ENCODE measurements at regions not wholly inside any gene's neighbourhood (a gene's known extent, or its start where the extent isn't known, plus 50 kb on each side); places are given as distances from the start of the nearest gene placed in this dataset.

DNA sequence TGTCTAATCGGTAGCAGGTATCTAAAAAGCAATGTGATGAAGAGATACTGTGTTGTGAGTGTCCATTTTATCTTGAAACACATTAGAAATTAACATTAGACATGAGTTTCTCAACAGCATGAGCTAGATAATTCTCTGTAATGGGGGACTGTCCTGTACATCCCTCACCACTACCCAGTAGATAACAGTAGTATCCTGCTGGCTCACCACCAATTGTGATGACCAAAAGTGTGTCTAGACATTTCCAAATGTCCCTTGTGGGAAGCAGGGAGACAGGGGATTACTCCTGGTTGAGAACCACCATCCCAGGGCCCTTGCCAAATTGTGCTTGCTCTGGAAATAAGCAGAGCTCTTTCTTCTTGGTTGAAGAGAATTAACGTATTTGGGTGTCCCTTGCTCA lies 239.3 kb downstream of the IRS1 start:
- Histone ChIP-seq H3K4me3 (ENCODE audit: low read depth, low read length, poor library complexity, severe bottlenecking) (no peak overlapping the region), H3K9me3 (ENCODE audit: low read depth, low read length, poor library complexity, severe bottlenecking) (no peaks in the 10 kb centered on the region), H3K27ac (ENCODE audit: low read depth, low read length, poor library complexity, severe bottlenecking) (no peak overlapping the region), H3K36me3 (ENCODE audit: insufficient read depth, low read length, poor library complexity, severe bottlenecking) (no peaks in the 10 kb centered on the region), H3K4me1 (ENCODE audit: insufficient read depth, low read length, poor library complexity, severe bottlenecking) (no peaks in the 10 kb centered on the region), H3K27me3 (replicated peaks; ENCODE audit: insufficient read depth, low read depth, low read length, poor library complexity) (no peaks in the 10 kb centered on the region)
- ChIA-PET CTCF (no interaction called here), POLR2A (ENCODE audit: low non-redundant PET) (no interaction called here)
- no TSS peak for BruUV-seq (replicated peaks)
- intact Hi-C loops (cut with micrococcal nuclease; ENCODE audit: unreplicated experiment), result no loop called here
- DNase-seq (ENCODE audit: low spot score), result no peak
- TF ChIP-seq, protein P1, sequence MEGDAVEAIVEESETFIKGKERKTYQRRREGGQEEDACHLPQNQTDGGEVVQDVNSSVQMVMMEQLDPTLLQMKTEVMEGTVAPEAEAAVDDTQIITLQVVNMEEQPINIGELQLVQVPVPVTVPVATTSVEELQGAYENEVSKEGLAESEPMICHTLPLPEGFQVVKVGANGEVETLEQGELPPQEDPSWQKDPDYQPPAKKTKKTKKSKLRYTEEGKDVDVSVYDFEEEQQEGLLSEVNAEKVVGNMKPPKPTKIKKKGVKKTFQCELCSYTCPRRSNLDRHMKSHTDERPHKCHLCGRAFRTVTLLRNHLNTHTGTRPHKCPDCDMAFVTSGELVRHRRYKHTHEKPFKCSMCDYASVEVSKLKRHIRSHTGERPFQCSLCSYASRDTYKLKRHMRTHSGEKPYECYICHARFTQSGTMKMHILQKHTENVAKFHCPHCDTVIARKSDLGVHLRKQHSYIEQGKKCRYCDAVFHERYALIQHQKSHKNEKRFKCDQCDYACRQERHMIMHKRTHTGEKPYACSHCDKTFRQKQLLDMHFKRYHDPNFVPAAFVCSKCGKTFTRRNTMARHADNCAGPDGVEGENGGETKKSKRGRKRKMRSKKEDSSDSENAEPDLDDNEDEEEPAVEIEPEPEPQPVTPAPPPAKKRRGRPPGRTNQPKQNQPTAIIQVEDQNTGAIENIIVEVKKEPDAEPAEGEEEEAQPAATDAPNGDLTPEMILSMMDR (conservative IDR thresholded peaks at IDR 0.05; ENCODE audit: low read depth, low read length), result no peak
- no peak for TF ChIP-seq EZH2 (IDR thresholded peaks at IDR 0.05; ENCODE audit: borderline replicate concordance, low read depth, low read length, poor library complexity, severe bottlenecking)

DNA sequence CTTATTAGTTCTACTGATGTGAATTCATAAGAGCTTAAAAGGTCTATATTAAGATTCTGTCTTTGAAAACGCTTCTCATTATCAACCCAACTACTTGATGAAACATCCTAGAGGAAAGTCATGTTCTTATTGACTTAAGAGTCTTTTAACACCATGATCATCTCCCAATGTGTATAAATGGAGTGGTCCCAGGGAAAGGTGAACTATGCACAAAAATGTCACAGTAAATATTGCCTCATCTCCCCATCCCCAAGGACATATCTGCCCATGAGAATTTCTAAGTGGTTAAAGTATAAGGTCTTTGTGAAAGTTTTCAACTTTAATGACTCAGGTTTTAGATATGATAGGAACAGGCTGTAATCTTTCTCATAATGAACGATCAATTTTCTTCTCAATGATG lies 240.1 kb downstream of the IRS1 start:
- DNase-seq (ENCODE audit: low spot score), result no peak
- intact Hi-C loops (cut with micrococcal nuclease; ENCODE audit: unreplicated experiment), result no loop called here
- TF ChIP-seq EZH2 (IDR thresholded peaks at IDR 0.05; ENCODE audit: borderline replicate concordance, low read depth, low read length, poor library complexity, severe bottlenecking), result no peak
- TF ChIP-seq, protein P1 (conservative IDR thresholded peaks at IDR 0.05; ENCODE audit: low read depth, low read length), result no peak
- BruUV-seq (replicated peaks), result no TSS peak
- no peak overlapping the region for H3K4me3 ChIP-seq (ENCODE audit: low read depth, low read length, poor library complexity, severe bottlenecking)
- ChIA-PET CTCF (no interaction called here), POLR2A (ENCODE audit: low non-redundant PET) (no interaction called here)
- H3K27ac ChIP-seq (ENCODE audit: low read depth, low read length, poor library complexity, severe bottlenecking), result no peak overlapping the region
- H3K9me3 ChIP-seq (ENCODE audit: low read depth, low read length, poor library complexity, severe bottlenecking), result no peaks in the 10 kb centered on the region
- H3K4me1 ChIP-seq (ENCODE audit: insufficient read depth, low read length, poor library complexity, severe bottlenecking), result no peaks in the 10 kb centered on the region
- no peaks in the 10 kb centered on the region for H3K36me3 ChIP-seq (ENCODE audit: insufficient read depth, low read length, poor library complexity, severe bottlenecking)
- no peaks in the 10 kb centered on the region for H3K27me3 ChIP-seq (replicated peaks; ENCODE audit: insufficient read depth, low read depth, low read length, poor library complexity)

DNA sequence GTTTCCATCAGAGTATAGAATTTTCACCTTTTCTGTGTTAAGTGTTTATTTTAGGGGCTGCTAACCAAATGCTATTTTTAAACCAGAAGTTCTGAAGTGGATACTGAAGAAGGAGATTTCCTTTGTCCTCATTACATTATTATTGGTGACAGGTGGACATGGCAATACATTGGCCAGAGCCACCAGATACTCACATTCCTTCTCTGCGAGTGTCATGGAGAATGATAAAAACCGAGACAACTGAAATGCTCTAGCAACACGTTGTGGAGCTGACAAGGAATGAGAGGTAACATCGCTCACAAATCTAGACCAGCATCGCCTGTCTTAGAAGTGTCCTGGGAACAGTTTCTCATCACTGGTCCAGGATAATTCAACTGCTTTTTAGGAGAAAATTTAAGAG lies 241.2 kb downstream of the IRS1 start:
- no TSS peak for BruUV-seq (replicated peaks)
- no peak for DNase-seq (ENCODE audit: low spot score)
- ChIA-PET POLR2A (ENCODE audit: low non-redundant PET) (no interaction called here), CTCF (no interaction called here)
- intact Hi-C loops (cut with micrococcal nuclease; ENCODE audit: unreplicated experiment), result no loop called here
- H3K4me3 ChIP-seq (ENCODE audit: low read depth, low read length, poor library complexity, severe bottlenecking), result no peak overlapping the region
- H3K4me1 ChIP-seq (ENCODE audit: insufficient read depth, low read length, poor library complexity, severe bottlenecking), result no peaks in the 10 kb centered on the region
- H3K27ac ChIP-seq (ENCODE audit: low read depth, low read length, poor library complexity, severe bottlenecking), result no peak overlapping the region
- no peaks in the 10 kb centered on the region for H3K36me3 ChIP-seq (ENCODE audit: insufficient read depth, low read length, poor library complexity, severe bottlenecking)
- H3K27me3 ChIP-seq (replicated peaks; ENCODE audit: insufficient read depth, low read depth, low read length, poor library complexity), result no peaks in the 10 kb centered on the region
- no peak for TF ChIP-seq EZH2 (IDR thresholded peaks at IDR 0.05; ENCODE audit: borderline replicate concordance, low read depth, low read length, poor library complexity, severe bottlenecking)
- TF ChIP-seq, protein P1 (conservative IDR thresholded peaks at IDR 0.05; ENCODE audit: low read depth, low read length), result no peak
- no peaks in the 10 kb centered on the region for H3K9me3 ChIP-seq (ENCODE audit: low read depth, low read length, poor library complexity, severe bottlenecking)

Data from A673 (cell line).